ENCODE measurements at regions not wholly inside any gene's neighbourhood (a gene's known extent, or its start where the extent isn't known, plus 50 kb on each side); places are given as distances from the start of the nearest gene placed in this dataset.

DNA sequence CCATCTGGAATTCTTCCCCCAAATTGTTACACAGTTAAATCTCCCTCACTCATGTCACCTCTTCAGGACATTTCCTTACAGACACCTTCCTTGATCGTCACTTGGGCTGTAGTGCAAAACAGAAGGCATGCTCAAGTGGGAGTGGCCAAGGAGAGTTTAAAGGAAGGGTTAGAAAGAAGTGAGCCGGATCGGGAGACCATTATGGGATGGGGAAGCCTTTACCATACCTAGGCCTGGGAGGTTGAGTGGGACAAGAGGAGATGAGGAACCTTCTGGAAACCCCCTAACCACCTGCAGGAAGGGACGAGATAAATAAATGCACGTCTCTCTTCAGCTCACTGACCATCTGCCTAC, 102.7 kb downstream of the UCHL1 start:
- TF ChIP-seq POLR2AphosphoS5 (IDR thresholded peaks at IDR 0.05; ENCODE audit: borderline replicate concordance, low read depth, low read length): no peak
- TF ChIP-seq EZH2 (IDR thresholded peaks at IDR 0.05): no peak
- TF ChIP-seq FOXP2 (optimal IDR thresholded peaks at IDR 0.05; ENCODE audit: control extremely low read depth, extremely low read length, insufficient read depth): no peak
